ENCODE measurements at regions not wholly inside any gene's neighbourhood (a gene's known extent, or its start where the extent isn't known, plus 50 kb on each side); places are given as distances from the start of the nearest gene placed in this dataset.

DNA sequence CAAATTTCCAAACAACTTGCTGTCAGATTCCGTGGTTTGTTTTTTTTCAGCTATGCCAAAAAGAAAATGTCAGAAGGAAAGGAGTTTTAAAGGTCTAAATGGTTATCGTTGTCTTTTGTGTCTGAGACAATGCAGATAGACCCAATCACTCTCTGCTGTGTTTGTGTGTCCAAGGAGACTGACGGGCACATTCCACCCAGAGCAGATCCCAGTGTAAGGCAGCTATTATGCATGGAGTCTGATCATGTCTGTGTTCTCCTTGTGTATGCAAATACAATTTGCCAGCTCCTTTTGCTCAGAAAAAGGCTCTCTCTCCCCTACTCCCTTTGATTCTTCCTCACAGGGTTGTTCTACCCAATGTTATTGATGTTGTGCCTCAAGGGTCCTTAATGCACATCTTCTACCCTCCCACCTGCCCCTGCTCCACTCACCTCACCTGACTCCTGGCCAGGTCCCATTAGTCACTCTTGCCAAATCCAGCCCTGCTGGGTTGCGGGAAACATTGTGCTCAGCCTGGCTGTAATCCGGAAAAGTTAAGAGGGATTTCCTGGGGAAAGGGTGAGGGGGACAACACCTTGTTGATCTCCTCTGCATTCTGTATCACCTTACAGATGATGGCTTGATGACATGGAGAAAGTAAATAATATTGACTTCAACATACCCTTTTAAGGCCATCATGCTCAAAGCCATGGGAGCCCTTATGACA, 61.0 kb downstream of the OTOL1 start:
- TF ChIP-seq EP300 (IDR thresholded peaks at IDR 0.05; ENCODE audit: borderline replicate concordance): no peak
- TF ChIP-seq USF1 (IDR thresholded peaks at IDR 0.05): no peak
- no peak for TF ChIP-seq TAF1 (IDR thresholded peaks at IDR 0.05; ENCODE audit: low read depth)
- TF ChIP-seq CREB1 (IDR thresholded peaks at IDR 0.05; ENCODE audit: low read depth): no peak
- TF ChIP-seq, protein P1, sequence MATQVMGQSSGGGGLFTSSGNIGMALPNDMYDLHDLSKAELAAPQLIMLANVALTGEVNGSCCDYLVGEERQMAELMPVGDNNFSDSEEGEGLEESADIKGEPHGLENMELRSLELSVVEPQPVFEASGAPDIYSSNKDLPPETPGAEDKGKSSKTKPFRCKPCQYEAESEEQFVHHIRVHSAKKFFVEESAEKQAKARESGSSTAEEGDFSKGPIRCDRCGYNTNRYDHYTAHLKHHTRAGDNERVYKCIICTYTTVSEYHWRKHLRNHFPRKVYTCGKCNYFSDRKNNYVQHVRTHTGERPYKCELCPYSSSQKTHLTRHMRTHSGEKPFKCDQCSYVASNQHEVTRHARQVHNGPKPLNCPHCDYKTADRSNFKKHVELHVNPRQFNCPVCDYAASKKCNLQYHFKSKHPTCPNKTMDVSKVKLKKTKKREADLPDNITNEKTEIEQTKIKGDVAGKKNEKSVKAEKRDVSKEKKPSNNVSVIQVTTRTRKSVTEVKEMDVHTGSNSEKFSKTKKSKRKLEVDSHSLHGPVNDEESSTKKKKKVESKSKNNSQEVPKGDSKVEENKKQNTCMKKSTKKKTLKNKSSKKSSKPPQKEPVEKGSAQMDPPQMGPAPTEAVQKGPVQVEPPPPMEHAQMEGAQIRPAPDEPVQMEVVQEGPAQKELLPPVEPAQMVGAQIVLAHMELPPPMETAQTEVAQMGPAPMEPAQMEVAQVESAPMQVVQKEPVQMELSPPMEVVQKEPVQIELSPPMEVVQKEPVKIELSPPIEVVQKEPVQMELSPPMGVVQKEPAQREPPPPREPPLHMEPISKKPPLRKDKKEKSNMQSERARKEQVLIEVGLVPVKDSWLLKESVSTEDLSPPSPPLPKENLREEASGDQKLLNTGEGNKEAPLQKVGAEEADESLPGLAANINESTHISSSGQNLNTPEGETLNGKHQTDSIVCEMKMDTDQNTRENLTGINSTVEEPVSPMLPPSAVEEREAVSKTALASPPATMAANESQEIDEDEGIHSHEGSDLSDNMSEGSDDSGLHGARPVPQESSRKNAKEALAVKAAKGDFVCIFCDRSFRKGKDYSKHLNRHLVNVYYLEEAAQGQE (IDR thresholded peaks at IDR 0.05; ENCODE audit: low read depth): no peak
- no peak for TF ChIP-seq TCF12 (IDR thresholded peaks at IDR 0.05; ENCODE audit: low read depth)
- TF ChIP-seq NFIC (IDR thresholded peaks at IDR 0.05): no peak
- no peak for TF ChIP-seq ZBTB7A (IDR thresholded peaks at IDR 0.05; ENCODE audit: low read depth)
- TF ChIP-seq, protein P2, sequence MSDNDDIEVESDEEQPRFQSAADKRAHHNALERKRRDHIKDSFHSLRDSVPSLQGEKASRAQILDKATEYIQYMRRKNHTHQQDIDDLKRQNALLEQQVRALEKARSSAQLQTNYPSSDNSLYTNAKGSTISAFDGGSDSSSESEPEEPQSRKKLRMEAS (IDR thresholded peaks at IDR 0.05): no peak
